Endothelial cell (in vitro differentiated cells): ENCODE measurements at regions not wholly inside any gene's neighbourhood (a gene's known extent, or its start where the extent isn't known, plus 50 kb on each side); places are given as distances from the start of the nearest gene placed in this dataset.

Experiments used
- DNase-seq: peaks from one replicate; pipeline ENCODE4 v3.0.0; 2021; ENCODE audit warnings: low spot score
- H3K27ac Mint-ChIP-seq: one replicate; pipeline ENCODE4 v1.8.0; 2021; ENCODE audit warnings: mixed read lengths, inconsistent platforms; ENCODE audit not compliant: unreplicated experiment
- H3K27me3 Mint-ChIP-seq: one replicate; pipeline ENCODE4 v1.8.0; 2021; ENCODE audit warnings: mild to moderate bottlenecking, moderate library complexity, mixed read lengths, inconsistent platforms; ENCODE audit not compliant: unreplicated experiment
- H3K36me3 Mint-ChIP-seq: one replicate; pipeline ENCODE4 v1.8.0; 2021; ENCODE audit warnings: mild to moderate bottlenecking, low read depth, mixed read lengths, inconsistent platforms; ENCODE audit not compliant: unreplicated experiment
- H3K4me1 Mint-ChIP-seq: one replicate; pipeline ENCODE4 v1.8.0; 2021; ENCODE audit warnings: mild to moderate bottlenecking, mixed read lengths, inconsistent platforms; ENCODE audit not compliant: unreplicated experiment
- H3K4me3 Mint-ChIP-seq: one replicate; pipeline ENCODE4 v1.8.0; 2021; ENCODE audit warnings: mild to moderate bottlenecking, mixed read lengths, inconsistent platforms; ENCODE audit not compliant: unreplicated experiment
- H3K9me3 Mint-ChIP-seq: one replicate; pipeline ENCODE4 v1.8.0; 2021; ENCODE audit warnings: mixed read lengths, inconsistent platforms; ENCODE audit not compliant: unreplicated experiment
- TF ChIP-seq, protein P1 (sequence below): fragments of 200-600 bp; sonication (generic); IDR thresholded peaks from one replicate; pipeline ENCODE4 v1.5.0; 2021; ENCODE audit warnings: antibody characterized with exemption; ENCODE audit not compliant: unreplicated experiment

DNA sequence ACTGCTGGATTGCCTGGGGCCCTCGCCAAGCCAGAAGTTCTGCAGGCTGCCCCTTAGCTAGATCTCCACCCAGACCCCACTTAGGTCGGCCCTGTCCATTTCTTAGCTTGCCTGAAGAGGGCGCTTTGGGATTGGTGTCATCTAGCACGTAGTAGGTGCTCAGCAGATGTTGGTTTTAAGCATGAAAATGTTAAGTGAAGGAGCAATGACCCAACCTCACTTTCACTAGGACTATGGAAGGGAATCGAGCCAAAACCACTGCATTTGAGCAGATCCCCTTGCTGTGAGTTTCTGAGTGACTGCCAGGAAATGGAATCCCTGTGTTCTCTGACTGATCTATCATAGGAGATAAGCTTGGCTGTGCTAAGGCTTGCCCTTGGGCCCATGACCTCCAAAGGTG, 131.7 kb upstream of the EEPD1 start:
- Mint-ChIP-seq H3K4me3 (no peak overlapping the region), H3K4me1 (peaks cover 38% of the 10 kb centered on the region), H3K27ac (no peak overlapping the region), H3K27me3 (peaks cover 6% of the 10 kb centered on the region), H3K9me3 (no peaks in the 10 kb centered on the region), H3K36me3 (no peaks in the 10 kb centered on the region)
- peak; percentile 60 for DNase-seq
- TF ChIP-seq, protein P1, sequence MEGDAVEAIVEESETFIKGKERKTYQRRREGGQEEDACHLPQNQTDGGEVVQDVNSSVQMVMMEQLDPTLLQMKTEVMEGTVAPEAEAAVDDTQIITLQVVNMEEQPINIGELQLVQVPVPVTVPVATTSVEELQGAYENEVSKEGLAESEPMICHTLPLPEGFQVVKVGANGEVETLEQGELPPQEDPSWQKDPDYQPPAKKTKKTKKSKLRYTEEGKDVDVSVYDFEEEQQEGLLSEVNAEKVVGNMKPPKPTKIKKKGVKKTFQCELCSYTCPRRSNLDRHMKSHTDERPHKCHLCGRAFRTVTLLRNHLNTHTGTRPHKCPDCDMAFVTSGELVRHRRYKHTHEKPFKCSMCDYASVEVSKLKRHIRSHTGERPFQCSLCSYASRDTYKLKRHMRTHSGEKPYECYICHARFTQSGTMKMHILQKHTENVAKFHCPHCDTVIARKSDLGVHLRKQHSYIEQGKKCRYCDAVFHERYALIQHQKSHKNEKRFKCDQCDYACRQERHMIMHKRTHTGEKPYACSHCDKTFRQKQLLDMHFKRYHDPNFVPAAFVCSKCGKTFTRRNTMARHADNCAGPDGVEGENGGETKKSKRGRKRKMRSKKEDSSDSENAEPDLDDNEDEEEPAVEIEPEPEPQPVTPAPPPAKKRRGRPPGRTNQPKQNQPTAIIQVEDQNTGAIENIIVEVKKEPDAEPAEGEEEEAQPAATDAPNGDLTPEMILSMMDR, result peak; percentile 66

DNA sequence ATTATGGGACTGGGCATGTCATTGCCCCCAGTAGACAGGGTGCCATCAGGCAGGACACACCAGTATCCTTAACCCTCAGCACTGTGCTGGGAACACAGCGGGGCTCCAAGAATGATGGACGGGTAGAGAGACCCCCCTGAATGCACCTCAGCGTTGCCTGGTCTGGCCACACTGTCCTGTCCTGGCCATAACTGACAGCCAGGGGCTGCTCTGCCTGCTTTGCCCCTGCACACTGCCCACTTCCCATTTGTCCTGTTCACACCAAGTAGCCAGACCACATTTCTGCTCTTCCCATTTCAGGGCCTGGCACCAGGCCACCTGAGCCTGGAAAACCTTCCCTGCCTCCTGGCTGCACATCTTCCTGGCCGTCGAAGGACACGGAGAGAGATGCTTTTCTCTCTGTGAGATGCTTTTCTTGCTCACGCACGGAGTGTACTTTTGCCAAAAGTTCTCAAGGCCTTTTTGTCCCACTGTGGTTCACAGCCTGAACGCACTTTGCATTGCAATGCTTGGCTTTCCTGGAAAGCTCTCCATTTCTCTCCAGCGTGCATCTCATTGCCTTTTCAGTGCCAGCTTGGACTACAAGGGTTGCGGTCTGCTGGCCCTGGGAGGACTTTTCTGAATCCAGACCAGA, 131.0 kb upstream of the EEPD1 start:
- TF ChIP-seq, protein P1, result no peak
- peaks cover 6% of the 10 kb centered on the region for H3K27me3 Mint-ChIP-seq
- no peaks in the 10 kb centered on the region for H3K9me3 Mint-ChIP-seq
- no peak for DNase-seq
- no peaks in the 10 kb centered on the region for H3K36me3 Mint-ChIP-seq
- H3K27ac Mint-ChIP-seq, result no peak overlapping the region
- H3K4me3 Mint-ChIP-seq, result no peak overlapping the region
- peaks cover 38% of the 10 kb centered on the region for H3K4me1 Mint-ChIP-seq

DNA sequence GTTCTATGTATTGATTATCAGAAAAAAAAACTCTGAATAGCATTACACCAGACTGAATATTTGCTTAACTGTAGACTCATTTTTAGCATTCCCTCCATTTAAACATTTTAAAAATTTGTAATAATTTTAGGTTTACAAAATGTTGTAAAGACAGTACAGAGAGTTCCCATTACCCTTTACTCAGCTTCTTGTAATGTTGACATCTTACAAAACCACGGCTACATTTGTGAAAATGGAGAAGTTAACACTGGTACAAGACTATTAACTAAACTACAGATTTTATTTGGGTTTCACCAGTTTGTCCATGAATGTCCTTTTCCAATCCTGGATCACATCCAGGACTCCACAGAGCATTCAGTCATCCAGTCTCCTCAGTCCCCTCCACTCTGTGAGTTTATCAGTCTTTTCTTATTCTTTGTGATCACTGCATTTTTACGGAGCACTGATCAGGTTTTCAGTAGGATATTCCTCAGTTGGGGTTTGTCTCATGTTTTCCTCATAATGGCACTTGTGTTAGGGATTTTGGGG, 130.0 kb upstream of the EEPD1 start:
- TF ChIP-seq, protein P1, result no peak
- Mint-ChIP-seq H3K9me3 (no peaks in the 10 kb centered on the region), H3K27me3 (peaks cover 7% of the 10 kb centered on the region), H3K36me3 (no peaks in the 10 kb centered on the region), H3K4me1 (peaks cover 45% of the 10 kb centered on the region), H3K4me3 (no peak overlapping the region), H3K27ac (no peak overlapping the region)
- no peak for DNase-seq

DNA sequence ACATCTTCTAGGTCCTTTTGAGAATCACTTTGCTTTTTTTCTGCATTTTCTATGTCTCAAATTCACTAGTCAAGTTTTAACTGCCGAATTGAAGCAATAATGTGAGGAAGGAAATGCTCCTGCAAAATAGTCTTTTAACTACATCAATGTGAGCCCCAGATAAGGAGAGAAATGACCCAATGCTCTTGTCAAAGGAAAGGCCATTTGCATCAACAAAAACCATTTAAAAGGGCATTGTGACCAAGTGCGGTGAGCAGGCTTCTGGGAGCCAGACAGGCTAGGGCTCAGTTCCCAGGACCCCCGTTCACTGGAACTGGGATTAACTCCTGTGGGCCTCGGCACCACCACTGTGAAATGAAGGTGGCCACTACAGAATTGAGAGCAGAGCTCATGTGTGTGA, 127.9 kb upstream of the EEPD1 start:
- peaks cover 4% of the 10 kb centered on the region for H3K27me3 Mint-ChIP-seq
- TF ChIP-seq, protein P1, result no peak
- no peaks in the 10 kb centered on the region for H3K9me3 Mint-ChIP-seq
- no peaks in the 10 kb centered on the region for H3K36me3 Mint-ChIP-seq
- peaks cover 54% of the 10 kb centered on the region for H3K4me1 Mint-ChIP-seq
- peak overlapping the region; percentile 86 for H3K27ac Mint-ChIP-seq
- no peak for DNase-seq
- no peak overlapping the region for H3K4me3 Mint-ChIP-seq

DNA sequence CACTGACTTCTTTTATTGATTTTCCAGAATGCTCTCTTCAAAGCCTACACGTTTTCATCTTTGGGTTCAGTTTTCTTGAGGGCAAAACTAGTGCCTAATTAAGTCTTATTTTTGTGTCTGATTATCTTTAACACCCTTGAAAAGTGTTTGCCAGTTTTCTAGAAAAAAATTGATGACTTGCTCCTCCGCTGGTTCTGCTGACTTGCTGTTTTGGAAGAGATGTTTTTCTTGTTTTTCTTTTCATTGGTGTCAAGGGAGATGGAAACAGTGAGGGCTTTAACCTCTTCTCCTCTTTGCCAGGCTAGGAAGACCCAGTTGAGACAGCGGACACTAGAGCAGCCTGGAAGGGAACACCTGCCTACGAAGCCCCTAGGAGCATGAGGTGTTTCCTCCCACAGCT, 123.7 kb upstream of the EEPD1 start:
- Mint-ChIP-seq H3K27me3 (peaks cover 11% of the 10 kb centered on the region), H3K27ac (no peak overlapping the region), H3K4me1 (peaks cover 45% of the 10 kb centered on the region), H3K36me3 (no peaks in the 10 kb centered on the region), H3K9me3 (no peaks in the 10 kb centered on the region), H3K4me3 (no peak overlapping the region)
- no peak for DNase-seq
- TF ChIP-seq, protein P1, result no peak
